OCI-LY3 (cell line): ENCODE measurements at regions not wholly inside any gene's neighbourhood (a gene's known extent, or its start where the extent isn't known, plus 50 kb on each side); places are given as distances from the start of the nearest gene placed in this dataset.

ENCODE experiments used
- EZH2phosphoT487 ChIP-seq: fragments of 200-600 bp; shearing (Covaris generic); IDR thresholded peaks from 2 replicates; pipeline ENCODE4 v1.6.1; 2018; ENCODE audit warnings: antibody characterized with exemption, mixed run types, low read depth
- TF ChIP-seq, protein P1 (sequence below): fragments of 200-600, 300-600 bp; sonication (generic); IDR thresholded peaks from 2 replicates; pipeline ENCODE4 v1.5.1; 2014; ENCODE audit warnings: antibody characterized with exemption, low read length, low read depth

DNA sequence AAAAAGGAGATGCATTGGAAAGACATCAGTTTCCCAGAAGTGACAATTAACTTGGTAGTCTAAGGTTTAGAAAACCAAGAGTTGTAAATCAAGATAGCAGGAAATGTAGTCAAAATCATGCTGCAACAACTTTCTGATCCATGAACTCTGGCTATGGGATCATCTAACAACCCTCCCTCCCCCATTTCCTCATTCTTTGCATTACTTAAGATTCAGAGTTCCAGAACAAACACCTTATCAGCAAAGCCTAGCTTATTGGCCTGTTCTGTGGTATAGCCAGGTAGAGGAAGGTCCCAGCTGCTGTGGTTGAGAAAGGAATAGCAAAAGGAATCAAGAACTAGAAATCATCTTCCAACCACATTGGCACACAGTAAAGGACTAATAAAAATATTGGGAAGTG is 651.1 kb downstream of the METTL15 start:
- TF ChIP-seq, protein P1, sequence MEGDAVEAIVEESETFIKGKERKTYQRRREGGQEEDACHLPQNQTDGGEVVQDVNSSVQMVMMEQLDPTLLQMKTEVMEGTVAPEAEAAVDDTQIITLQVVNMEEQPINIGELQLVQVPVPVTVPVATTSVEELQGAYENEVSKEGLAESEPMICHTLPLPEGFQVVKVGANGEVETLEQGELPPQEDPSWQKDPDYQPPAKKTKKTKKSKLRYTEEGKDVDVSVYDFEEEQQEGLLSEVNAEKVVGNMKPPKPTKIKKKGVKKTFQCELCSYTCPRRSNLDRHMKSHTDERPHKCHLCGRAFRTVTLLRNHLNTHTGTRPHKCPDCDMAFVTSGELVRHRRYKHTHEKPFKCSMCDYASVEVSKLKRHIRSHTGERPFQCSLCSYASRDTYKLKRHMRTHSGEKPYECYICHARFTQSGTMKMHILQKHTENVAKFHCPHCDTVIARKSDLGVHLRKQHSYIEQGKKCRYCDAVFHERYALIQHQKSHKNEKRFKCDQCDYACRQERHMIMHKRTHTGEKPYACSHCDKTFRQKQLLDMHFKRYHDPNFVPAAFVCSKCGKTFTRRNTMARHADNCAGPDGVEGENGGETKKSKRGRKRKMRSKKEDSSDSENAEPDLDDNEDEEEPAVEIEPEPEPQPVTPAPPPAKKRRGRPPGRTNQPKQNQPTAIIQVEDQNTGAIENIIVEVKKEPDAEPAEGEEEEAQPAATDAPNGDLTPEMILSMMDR: no peak
- TF ChIP-seq EZH2phosphoT487: no peak
